ENCODE measurements at regions not wholly inside any gene's neighbourhood (a gene's known extent, or its start where the extent isn't known, plus 50 kb on each side); places are given as distances from the start of the nearest gene placed in this dataset.

GRCh38 chr6:139653111-139653510, 278.7 kb upstream of the CITED2 start:
- Histone ChIP-seq H3K4me3 (ENCODE audit: low read depth, low read length, poor library complexity, severe bottlenecking) (no peak overlapping the region), H3K27ac (ENCODE audit: low read depth, low read length, poor library complexity, severe bottlenecking) (no peak overlapping the region), H3K4me1 (ENCODE audit: insufficient read depth, low read length, poor library complexity, severe bottlenecking) (no peaks in the 10 kb centered on the region), H3K36me3 (ENCODE audit: insufficient read depth, low read length, poor library complexity, severe bottlenecking) (no peaks in the 10 kb centered on the region), H3K27me3 (replicated peaks; ENCODE audit: insufficient read depth, low read depth, low read length, poor library complexity) (no peaks in the 10 kb centered on the region), H3K9me3 (ENCODE audit: low read depth, low read length, poor library complexity, severe bottlenecking) (no peaks in the 10 kb centered on the region)
- no peak for DNase-seq (ENCODE audit: low spot score)
- CTCF ChIA-PET = no interaction called here
- intact Hi-C loops (cut with micrococcal nuclease; ENCODE audit: unreplicated experiment) = no loop called here
- TF ChIP-seq EZH2 (IDR thresholded peaks at IDR 0.05; ENCODE audit: borderline replicate concordance, low read depth, low read length, poor library complexity, severe bottlenecking) = no peak
- no peak for TF ChIP-seq CTCF (conservative IDR thresholded peaks at IDR 0.05; ENCODE audit: low read depth, low read length)
- POLR2A ChIA-PET (ENCODE audit: low non-redundant PET) = no interaction called here
- no TSS peak for BruUV-seq (replicated peaks)

GRCh38 chr6:139650941-139651340, 276.5 kb upstream of the CITED2 start:
- TF ChIP-seq CTCF (conservative IDR thresholded peaks at IDR 0.05; ENCODE audit: low read depth, low read length) (no peak), EZH2 (IDR thresholded peaks at IDR 0.05; ENCODE audit: borderline replicate concordance, low read depth, low read length, poor library complexity, severe bottlenecking) (no peak)
- H3K27me3 ChIP-seq (replicated peaks; ENCODE audit: insufficient read depth, low read depth, low read length, poor library complexity) = no peaks in the 10 kb centered on the region
- no peak overlapping the region for H3K4me3 ChIP-seq (ENCODE audit: low read depth, low read length, poor library complexity, severe bottlenecking)
- intact Hi-C loops (cut with micrococcal nuclease; ENCODE audit: unreplicated experiment) = no loop called here
- H3K4me1 ChIP-seq (ENCODE audit: insufficient read depth, low read length, poor library complexity, severe bottlenecking) = no peaks in the 10 kb centered on the region
- no peaks in the 10 kb centered on the region for H3K9me3 ChIP-seq (ENCODE audit: low read depth, low read length, poor library complexity, severe bottlenecking)
- no TSS peak for BruUV-seq (replicated peaks)
- H3K27ac ChIP-seq (ENCODE audit: low read depth, low read length, poor library complexity, severe bottlenecking) = no peak overlapping the region
- ChIA-PET POLR2A (ENCODE audit: low non-redundant PET) (no interaction called here), CTCF (no interaction called here)
- no peaks in the 10 kb centered on the region for H3K36me3 ChIP-seq (ENCODE audit: insufficient read depth, low read length, poor library complexity, severe bottlenecking)
- DNase-seq (ENCODE audit: low spot score) = no peak

- Histone ChIP-seq H3K4me3 (ENCODE audit: low read depth, low read length, poor library complexity, severe bottlenecking) (no peak overlapping the region), H3K27me3 (replicated peaks; ENCODE audit: insufficient read depth, low read depth, low read length, poor library complexity) (no peaks in the 10 kb centered on the region), H3K4me1 (ENCODE audit: insufficient read depth, low read length, poor library complexity, severe bottlenecking) (no peaks in the 10 kb centered on the region), H3K36me3 (ENCODE audit: insufficient read depth, low read length, poor library complexity, severe bottlenecking) (no peaks in the 10 kb centered on the region), H3K9me3 (ENCODE audit: low read depth, low read length, poor library complexity, severe bottlenecking) (no peaks in the 10 kb centered on the region), H3K27ac (ENCODE audit: low read depth, low read length, poor library complexity, severe bottlenecking) (no peak overlapping the region)
- no TSS peak for BruUV-seq (replicated peaks)
- TF ChIP-seq CTCF (conservative IDR thresholded peaks at IDR 0.05; ENCODE audit: low read depth, low read length) (no peak), EZH2 (IDR thresholded peaks at IDR 0.05; ENCODE audit: borderline replicate concordance, low read depth, low read length, poor library complexity, severe bottlenecking) (no peak)
- ChIA-PET CTCF (no interaction called here), POLR2A (ENCODE audit: low non-redundant PET) (no interaction called here)
- DNase-seq (ENCODE audit: low spot score) = no peak
- intact Hi-C loops (cut with micrococcal nuclease; ENCODE audit: unreplicated experiment) = no loop called here
Measured at GRCh38 chr6:139649732-139650131, 275.3 kb upstream of the CITED2 start.

All from A673 (cell line).